GM12891 (cell line): ENCODE measurements at regions not wholly inside any gene's neighbourhood (a gene's known extent, or its start where the extent isn't known, plus 50 kb on each side); places are given as distances from the start of the nearest gene placed in this dataset.

ENCODE experiments used
- POLR2A ChIP-seq: IDR thresholded peaks from 2 replicates; pipeline ENCODE4 v1.6.1; 2011; ENCODE audit warnings: low read depth, low read length, control low read depth
- POLR2AphosphoS5 ChIP-seq: IDR thresholded peaks from 2 replicates; pipeline ENCODE4 v1.6.1; 2011; ENCODE audit warnings: low read depth, low read length, control low read depth
- POU2F2 ChIP-seq: IDR thresholded peaks from 2 replicates; pipeline ENCODE4 v1.6.1; 2011; ENCODE audit warnings: low read depth, mild to moderate bottlenecking, control low read depth, low read length, moderate library complexity
- SPI1 ChIP-seq: IDR thresholded peaks from 2 replicates; pipeline ENCODE4 v1.6.1; 2011; ENCODE audit warnings: low read depth, low read length, control low read depth
- TAF1 ChIP-seq: IDR thresholded peaks from 2 replicates; pipeline ENCODE4 v1.6.1; 2011; ENCODE audit warnings: low read depth, low read length, control low read depth

DNA sequence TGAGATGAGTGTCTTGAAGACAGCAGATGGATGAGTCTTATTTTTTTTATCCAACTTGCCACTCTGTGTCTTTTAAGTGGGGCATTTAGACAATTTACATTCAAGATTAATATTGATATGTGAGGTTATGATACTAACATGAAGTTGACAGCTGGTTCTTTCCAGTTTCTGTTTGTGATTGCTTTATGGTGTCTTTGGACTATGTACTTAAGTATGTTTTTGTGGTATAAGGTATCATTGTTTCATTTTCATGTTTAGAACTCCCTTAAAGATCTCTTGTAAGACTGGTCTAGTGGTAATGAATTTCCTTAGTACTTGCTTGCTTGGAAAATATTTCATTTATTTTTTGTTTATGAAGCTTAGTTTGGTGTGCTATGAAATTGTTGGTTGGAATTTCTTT lies 550.3 kb upstream of the NOVA1 start:
- TF ChIP-seq POLR2A (no peak), TAF1 (no peak), POU2F2 (no peak), POLR2AphosphoS5 (no peak), SPI1 (no peak)
